ENCODE measurements at regions not wholly inside any gene's neighbourhood (a gene's known extent, or its start where the extent isn't known, plus 50 kb on each side); places are given as distances from the start of the nearest gene placed in this dataset.

DNA sequence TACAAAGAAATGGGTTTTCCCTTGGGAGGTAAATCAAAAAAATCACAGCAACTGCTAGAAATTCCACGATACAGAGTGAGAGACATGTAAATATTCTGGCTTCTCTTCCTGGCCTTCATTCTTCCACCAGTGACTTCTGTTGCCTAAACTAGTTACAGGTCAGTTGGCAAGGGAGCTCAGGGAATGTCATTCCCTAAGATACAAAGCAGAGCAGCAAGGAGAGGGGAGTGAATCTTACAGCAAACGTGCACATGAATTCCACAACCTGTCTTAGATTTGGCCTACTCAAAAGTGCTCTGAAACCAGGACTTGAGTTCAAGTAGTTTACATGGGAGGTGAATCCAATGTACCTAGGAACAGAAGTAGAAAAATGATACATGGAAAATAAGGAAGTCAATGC is 445.3 kb upstream of the LRRC7 start:
- TF ChIP-seq EZH2 (optimal IDR thresholded peaks at IDR 0.05; ENCODE audit: low read depth, low read length) (no peak), EZH2phosphoT487 (IDR thresholded peaks at IDR 0.05; ENCODE audit: low read length) (no peak)
- TF ChIP-seq, protein P1, sequence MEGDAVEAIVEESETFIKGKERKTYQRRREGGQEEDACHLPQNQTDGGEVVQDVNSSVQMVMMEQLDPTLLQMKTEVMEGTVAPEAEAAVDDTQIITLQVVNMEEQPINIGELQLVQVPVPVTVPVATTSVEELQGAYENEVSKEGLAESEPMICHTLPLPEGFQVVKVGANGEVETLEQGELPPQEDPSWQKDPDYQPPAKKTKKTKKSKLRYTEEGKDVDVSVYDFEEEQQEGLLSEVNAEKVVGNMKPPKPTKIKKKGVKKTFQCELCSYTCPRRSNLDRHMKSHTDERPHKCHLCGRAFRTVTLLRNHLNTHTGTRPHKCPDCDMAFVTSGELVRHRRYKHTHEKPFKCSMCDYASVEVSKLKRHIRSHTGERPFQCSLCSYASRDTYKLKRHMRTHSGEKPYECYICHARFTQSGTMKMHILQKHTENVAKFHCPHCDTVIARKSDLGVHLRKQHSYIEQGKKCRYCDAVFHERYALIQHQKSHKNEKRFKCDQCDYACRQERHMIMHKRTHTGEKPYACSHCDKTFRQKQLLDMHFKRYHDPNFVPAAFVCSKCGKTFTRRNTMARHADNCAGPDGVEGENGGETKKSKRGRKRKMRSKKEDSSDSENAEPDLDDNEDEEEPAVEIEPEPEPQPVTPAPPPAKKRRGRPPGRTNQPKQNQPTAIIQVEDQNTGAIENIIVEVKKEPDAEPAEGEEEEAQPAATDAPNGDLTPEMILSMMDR (IDR thresholded peaks at IDR 0.05; ENCODE audit: low read length): no peak
- H3K79me2 ChIP-seq (ENCODE audit: low read length): no peaks in the 10 kb centered on the region

DNA sequence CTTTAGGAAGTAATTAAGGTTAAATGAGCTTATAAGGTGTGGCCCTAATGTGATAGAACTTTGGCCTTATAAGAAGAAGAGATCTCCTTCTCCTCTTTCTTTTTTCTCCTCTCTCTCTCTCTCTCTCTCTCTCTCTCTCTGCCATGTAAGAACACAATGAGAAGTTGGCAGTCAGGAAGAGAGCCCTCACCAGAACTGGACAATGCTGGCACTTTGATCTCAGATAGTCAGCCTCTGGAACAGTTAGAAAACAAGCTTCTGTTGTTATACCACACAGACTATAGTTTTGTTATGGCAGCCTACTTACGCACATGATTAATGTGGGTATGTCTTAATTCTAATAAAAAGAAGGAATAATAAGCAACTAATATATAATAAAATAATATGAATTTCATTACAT is 444.2 kb upstream of the LRRC7 start:
- H3K9ac ChIP-seq (ENCODE audit: low read length): no peak overlapping the region
- no peaks in the 10 kb centered on the region for H3K36me3 ChIP-seq (replicated peaks; ENCODE audit: insufficient read depth, low read length)
- H3K9me2 ChIP-seq (replicated peaks; ENCODE audit: insufficient read depth, low read length): no peaks in the 10 kb centered on the region
- no peaks in the 10 kb centered on the region for H4K20me1 ChIP-seq (ENCODE audit: insufficient read depth, low read length)
- H2AFZ ChIP-seq (ENCODE audit: low read length): no peak overlapping the region
- no peaks in the 10 kb centered on the region for H3K9me3 ChIP-seq (replicated peaks; ENCODE audit: insufficient read depth, low read length)
- no peak overlapping the region for H3K27ac ChIP-seq (ENCODE audit: low read length)
- H3K4me2 ChIP-seq (ENCODE audit: low read depth, low read length): no peak overlapping the region
- H3K27me3 ChIP-seq (replicated peaks; ENCODE audit: insufficient read depth, low read length): no peaks in the 10 kb centered on the region
- H3K4me3 ChIP-seq (ENCODE audit: low read length): no peak overlapping the region
- H3F3A ChIP-seq (ENCODE audit: insufficient read depth, low read length): no peaks in the 10 kb centered on the region
- H3K4me1 ChIP-seq (ENCODE audit: low read length): no peaks in the 10 kb centered on the region
- DNase-seq: no peak
- H3K79me2 ChIP-seq (ENCODE audit: low read length): no peaks in the 10 kb centered on the region
- no peak for TF ChIP-seq EZH2phosphoT487 (IDR thresholded peaks at IDR 0.05; ENCODE audit: low read length)

More for the DNA sequence above, 445.3 kb upstream of the LRRC7 start:
- H3F3A ChIP-seq (ENCODE audit: insufficient read depth, low read length): no peaks in the 10 kb centered on the region
- no peaks in the 10 kb centered on the region for H3K36me3 ChIP-seq (replicated peaks; ENCODE audit: insufficient read depth, low read length)
- H3K4me3 ChIP-seq (ENCODE audit: low read length): no peak overlapping the region
- DNase-seq: no peak
- H3K4me1 ChIP-seq (ENCODE audit: low read length): no peaks in the 10 kb centered on the region
- H3K27me3 ChIP-seq (replicated peaks; ENCODE audit: insufficient read depth, low read length): no peaks in the 10 kb centered on the region
- H2AFZ ChIP-seq (ENCODE audit: low read length): no peak overlapping the region
- no peaks in the 10 kb centered on the region for H3K9me2 ChIP-seq (replicated peaks; ENCODE audit: insufficient read depth, low read length)
- no peak overlapping the region for H3K4me2 ChIP-seq (ENCODE audit: low read depth, low read length)
- no peak overlapping the region for H3K9ac ChIP-seq (ENCODE audit: low read length)
- H4K20me1 ChIP-seq (ENCODE audit: insufficient read depth, low read length): no peaks in the 10 kb centered on the region
- no peaks in the 10 kb centered on the region for H3K9me3 ChIP-seq (replicated peaks; ENCODE audit: insufficient read depth, low read length)
- H3K27ac ChIP-seq (ENCODE audit: low read length): no peak overlapping the region

DNA sequence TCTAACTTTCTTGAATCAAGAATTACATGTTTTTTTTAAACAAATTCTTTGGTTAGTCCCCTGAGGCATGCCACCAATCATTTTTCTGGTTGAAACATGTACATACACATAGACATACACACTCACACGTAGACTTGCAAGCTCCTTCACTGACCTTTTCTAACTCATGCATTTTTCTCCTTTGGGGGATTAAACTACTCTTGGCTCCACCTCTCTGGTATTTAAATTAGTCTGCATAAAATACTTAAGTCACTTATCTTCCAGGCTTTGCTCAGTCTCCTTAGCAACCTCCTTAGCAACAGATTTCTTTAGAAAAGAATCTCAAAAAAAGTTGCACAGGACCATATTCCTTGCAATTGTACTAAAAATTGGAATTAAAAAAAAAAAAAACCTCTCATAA is 440.9 kb upstream of the LRRC7 start:
- no peaks in the 10 kb centered on the region for H3K4me1 ChIP-seq (ENCODE audit: low read length)
- no peak overlapping the region for H3K4me2 ChIP-seq (ENCODE audit: low read depth, low read length)
- H3K9ac ChIP-seq (ENCODE audit: low read length): no peak overlapping the region
- no peak overlapping the region for H3K27ac ChIP-seq (ENCODE audit: low read length)
- no peaks in the 10 kb centered on the region for H3K9me2 ChIP-seq (replicated peaks; ENCODE audit: insufficient read depth, low read length)
- H3K36me3 ChIP-seq (replicated peaks; ENCODE audit: insufficient read depth, low read length): no peaks in the 10 kb centered on the region
- H4K20me1 ChIP-seq (ENCODE audit: insufficient read depth, low read length): no peaks in the 10 kb centered on the region
- DNase-seq: no peak
- no peak overlapping the region for H3K4me3 ChIP-seq (ENCODE audit: low read length)
- H3K27me3 ChIP-seq (replicated peaks; ENCODE audit: insufficient read depth, low read length): no peaks in the 10 kb centered on the region
- no peaks in the 10 kb centered on the region for H3F3A ChIP-seq (ENCODE audit: insufficient read depth, low read length)
- H3K9me3 ChIP-seq (replicated peaks; ENCODE audit: insufficient read depth, low read length): no peaks in the 10 kb centered on the region
- no peaks in the 10 kb centered on the region for H3K79me2 ChIP-seq (ENCODE audit: low read length)
- no peak for TF ChIP-seq EZH2phosphoT487 (IDR thresholded peaks at IDR 0.05; ENCODE audit: low read length)
- TF ChIP-seq, protein P1 (IDR thresholded peaks at IDR 0.05; ENCODE audit: low read length): no peak
- TF ChIP-seq EZH2 (optimal IDR thresholded peaks at IDR 0.05; ENCODE audit: low read depth, low read length): no peak
- H2AFZ ChIP-seq (ENCODE audit: low read length): no peak overlapping the region

DNA sequence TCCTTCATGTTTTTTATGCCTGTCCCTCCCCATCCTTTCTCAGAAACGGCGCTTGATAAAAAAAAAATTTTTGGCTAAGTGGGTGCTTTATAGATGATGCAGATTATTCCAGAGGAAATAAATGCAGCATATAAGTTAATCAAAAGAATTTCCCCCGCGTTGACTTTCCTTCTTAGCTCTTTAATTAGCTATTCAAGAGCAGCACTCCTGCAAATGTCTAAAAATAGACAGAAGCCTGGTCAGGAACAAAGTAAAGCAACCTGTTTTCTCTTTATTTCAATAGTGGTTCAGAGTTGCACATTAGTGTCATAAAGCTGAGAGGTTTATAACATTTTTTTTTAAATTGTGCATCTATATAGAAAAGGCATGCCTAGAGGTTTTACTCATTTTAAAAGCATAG is 439.5 kb upstream of the LRRC7 start:
- Histone ChIP-seq H3F3A (ENCODE audit: insufficient read depth, low read length) (no peaks in the 10 kb centered on the region), H3K4me2 (ENCODE audit: low read depth, low read length) (no peak overlapping the region), H3K27me3 (replicated peaks; ENCODE audit: insufficient read depth, low read length) (no peaks in the 10 kb centered on the region), H3K9me2 (replicated peaks; ENCODE audit: insufficient read depth, low read length) (no peaks in the 10 kb centered on the region), H3K27ac (ENCODE audit: low read length) (no peak overlapping the region), H3K36me3 (replicated peaks; ENCODE audit: insufficient read depth, low read length) (no peaks in the 10 kb centered on the region), H4K20me1 (ENCODE audit: insufficient read depth, low read length) (no peaks in the 10 kb centered on the region), H3K4me3 (ENCODE audit: low read length) (no peak overlapping the region), H2AFZ (ENCODE audit: low read length) (no peak overlapping the region), H3K9ac (ENCODE audit: low read length) (no peak overlapping the region), H3K79me2 (ENCODE audit: low read length) (no peaks in the 10 kb centered on the region), H3K4me1 (ENCODE audit: low read length) (no peaks in the 10 kb centered on the region), H3K9me3 (replicated peaks; ENCODE audit: insufficient read depth, low read length) (no peaks in the 10 kb centered on the region)
- TF ChIP-seq EZH2phosphoT487 (IDR thresholded peaks at IDR 0.05; ENCODE audit: low read length): no peak
- TF ChIP-seq EZH2 (optimal IDR thresholded peaks at IDR 0.05; ENCODE audit: low read depth, low read length): no peak
- TF ChIP-seq, protein P1 (IDR thresholded peaks at IDR 0.05; ENCODE audit: low read length): no peak
- DNase-seq: no peak

Data from MM.1S (cell line).